Fibroblast of lung (primary cell): ENCODE measurements at regions not wholly inside any gene's neighbourhood (a gene's known extent, or its start where the extent isn't known, plus 50 kb on each side); places are given as distances from the start of the nearest gene placed in this dataset.

ENCODE experiments used
- DNase-seq, 2 donors: peaks; one replicate each; pipeline versions ENCODE4 v3.0.0 to v3.0.0-alpha.2; 2010; ENCODE audit warnings: low read depth in 2 of 2
- H2AFZ ChIP-seq: 2 replicates; pipeline ENCODE4 v1.5.1; 2012; ENCODE audit warnings: low read length, control low read depth, inconsistent platforms
- H3K27ac ChIP-seq: 2 replicates; pipeline ENCODE4 v1.5.1; 2011; ENCODE audit warnings: low read length, control low read depth; ENCODE audit not compliant: insufficient read depth
- H3K27me3 ChIP-seq: 2 replicates; pipeline ENCODE4 v1.5.1; 2011; ENCODE audit warnings: mild to moderate bottlenecking, low read length; ENCODE audit not compliant: control insufficient read depth, insufficient read depth
- H3K36me3 ChIP-seq: 2 replicates; pipeline ENCODE4 v1.5.1; 2011; ENCODE audit warnings: low read length; ENCODE audit not compliant: control insufficient read depth, insufficient read depth
- H3K4me1 ChIP-seq: 2 replicates; pipeline ENCODE4 v1.5.1; 2011; ENCODE audit warnings: low read length; ENCODE audit not compliant: control insufficient read depth, insufficient read depth; ENCODE audit errors: extremely low read depth
- H3K4me2 ChIP-seq: 2 replicates; pipeline ENCODE4 v1.5.1; 2011; ENCODE audit warnings: low read length, control low read depth; ENCODE audit not compliant: insufficient read depth; ENCODE audit errors: extremely low read depth
- H3K4me3 ChIP-seq, 4 experiments: fragments of 200-600 bp in 1 of 4; sonication (generic) in 1 of 4; replicated peaks in 1 of 4; 2 replicates each; pipeline ENCODE4 v1.5.1; 2011 to 2016; ENCODE audit warnings: low read length in 4 of 4, low read depth in 3 of 4, mild to moderate bottlenecking in 3 of 4, control low read depth in 2 of 4, inconsistent platforms in 1 of 4, mixed read lengths in 1 of 4; ENCODE audit not compliant: insufficient read depth in 1 of 4; ENCODE audit errors: control extremely low read depth in 1 of 4
- H3K79me2 ChIP-seq: 2 replicates; pipeline ENCODE4 v1.5.1; 2012; ENCODE audit warnings: mild to moderate bottlenecking, low read length, inconsistent platforms; ENCODE audit not compliant: control insufficient read depth, insufficient read depth
- H3K9ac ChIP-seq: 2 replicates; pipeline ENCODE4 v1.5.1; 2011; ENCODE audit warnings: mild to moderate bottlenecking, low read length, control low read depth; ENCODE audit not compliant: insufficient read depth
- H3K9me3 ChIP-seq: 2 replicates; pipeline ENCODE4 v1.5.1; 2012; ENCODE audit warnings: low read depth, low read length; ENCODE audit not compliant: control insufficient read depth, insufficient read depth
- H4K20me1 ChIP-seq: 2 replicates; pipeline ENCODE4 v1.5.1; 2011; ENCODE audit warnings: low read length; ENCODE audit not compliant: control insufficient read depth, insufficient read depth; ENCODE audit errors: extremely low read depth
- EZH2 ChIP-seq: IDR thresholded peaks from 2 replicates; pipeline ENCODE4 v1.5.1; 2012; ENCODE audit warnings: low read length, control low read depth, mild to moderate bottlenecking; ENCODE audit errors: missing control alignments
- TF ChIP-seq, protein P1 (sequence below), 2 donors: IDR thresholded peaks in 1 of 2; conservative IDR thresholded peaks in 1 of 2; 1 replicate in 1 of 2; 2 replicates in 1 of 2; pipeline ENCODE4 v1.5.1; 2011 to 2012; ENCODE audit warnings: low read length in 2 of 2, control low read depth in 1 of 2, inconsistent platforms in 1 of 2, low read depth in 1 of 2, mild to moderate bottlenecking in 1 of 2

DNA sequence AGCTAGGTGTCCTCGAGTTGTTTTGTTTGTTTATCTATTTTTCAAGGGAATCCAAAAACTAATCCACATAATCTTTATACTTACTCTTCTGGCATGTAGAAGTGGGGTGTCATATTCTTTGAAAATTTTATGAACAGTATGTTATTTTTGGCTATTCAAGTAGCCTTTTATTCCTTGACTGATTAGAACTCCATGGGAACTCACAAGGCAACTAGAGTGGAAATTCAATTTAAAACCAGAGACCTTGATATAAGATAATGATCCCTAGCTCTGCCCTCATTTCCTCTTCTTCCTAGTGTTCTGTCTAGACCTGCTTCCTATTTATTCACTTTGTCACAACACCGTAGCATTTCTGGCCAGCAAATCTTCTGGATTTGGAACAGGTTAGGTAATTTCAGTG, 1123.7 kb upstream of the C9orf72 start:
- Histone ChIP-seq H3K9ac (no peak overlapping the region), H3K4me2 (no peak overlapping the region), H3K4me3 (no peak overlapping the region), H3K27ac (no peak overlapping the region), H2AFZ (no peak overlapping the region), H4K20me1 (no peaks in the 10 kb centered on the region), H3K9me3 (no peaks in the 10 kb centered on the region), H3K79me2 (no peaks in the 10 kb centered on the region), H3K36me3 (no peaks in the 10 kb centered on the region), H3K27me3 (no peaks in the 10 kb centered on the region), H3K4me1 (no peaks in the 10 kb centered on the region)
- DNase-seq = no peak
- TF ChIP-seq EZH2 = no peak
- TF ChIP-seq, protein P1, sequence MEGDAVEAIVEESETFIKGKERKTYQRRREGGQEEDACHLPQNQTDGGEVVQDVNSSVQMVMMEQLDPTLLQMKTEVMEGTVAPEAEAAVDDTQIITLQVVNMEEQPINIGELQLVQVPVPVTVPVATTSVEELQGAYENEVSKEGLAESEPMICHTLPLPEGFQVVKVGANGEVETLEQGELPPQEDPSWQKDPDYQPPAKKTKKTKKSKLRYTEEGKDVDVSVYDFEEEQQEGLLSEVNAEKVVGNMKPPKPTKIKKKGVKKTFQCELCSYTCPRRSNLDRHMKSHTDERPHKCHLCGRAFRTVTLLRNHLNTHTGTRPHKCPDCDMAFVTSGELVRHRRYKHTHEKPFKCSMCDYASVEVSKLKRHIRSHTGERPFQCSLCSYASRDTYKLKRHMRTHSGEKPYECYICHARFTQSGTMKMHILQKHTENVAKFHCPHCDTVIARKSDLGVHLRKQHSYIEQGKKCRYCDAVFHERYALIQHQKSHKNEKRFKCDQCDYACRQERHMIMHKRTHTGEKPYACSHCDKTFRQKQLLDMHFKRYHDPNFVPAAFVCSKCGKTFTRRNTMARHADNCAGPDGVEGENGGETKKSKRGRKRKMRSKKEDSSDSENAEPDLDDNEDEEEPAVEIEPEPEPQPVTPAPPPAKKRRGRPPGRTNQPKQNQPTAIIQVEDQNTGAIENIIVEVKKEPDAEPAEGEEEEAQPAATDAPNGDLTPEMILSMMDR (conservative IDR thresholded peaks at IDR 0.05 in 1 of 2, IDR thresholded peaks at IDR 0.05 in 1 of 2; ENCODE audit: low read depth in 1 of 2, low read length in 2 of 2) = no peak

- Histone ChIP-seq H3K79me2 (no peaks in the 10 kb centered on the region), H3K36me3 (no peaks in the 10 kb centered on the region), H3K4me1 (no peaks in the 10 kb centered on the region), H3K4me2 (no peak overlapping the region), H2AFZ (no peak overlapping the region), H3K4me3 (no peak overlapping the region), H3K27me3 (no peaks in the 10 kb centered on the region), H4K20me1 (no peaks in the 10 kb centered on the region), H3K9me3 (no peaks in the 10 kb centered on the region), H3K9ac (no peak overlapping the region), H3K27ac (no peak overlapping the region)
- no peak for TF ChIP-seq EZH2
- TF ChIP-seq, protein P1 (conservative IDR thresholded peaks at IDR 0.05 in 1 of 2, IDR thresholded peaks at IDR 0.05 in 1 of 2; ENCODE audit: low read depth in 1 of 2, low read length in 2 of 2) = no peak
- no peak for DNase-seq
Observed at GRCh38 chr9:28699632-28700031, 1126.4 kb upstream of the C9orf72 start.

DNA sequence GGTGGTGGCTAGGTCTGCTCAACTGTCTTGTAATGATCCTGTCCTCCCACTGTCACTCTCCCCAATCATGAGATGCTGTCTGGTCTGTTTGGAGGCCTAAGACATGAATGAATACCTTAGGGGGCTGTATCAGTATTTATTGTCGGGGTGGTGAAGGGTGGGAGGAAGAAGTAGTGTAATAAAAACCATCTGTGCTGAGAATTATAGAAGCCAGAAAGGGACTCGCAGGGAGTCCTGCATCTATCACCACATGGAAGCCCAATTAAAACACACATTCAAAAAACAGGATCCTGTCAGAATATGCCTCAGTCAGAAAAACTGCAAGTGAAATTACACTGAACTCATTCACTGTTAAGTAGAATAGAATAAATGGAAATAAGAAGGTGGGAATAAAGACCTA, 1134.3 kb upstream of the C9orf72 start:
- Histone ChIP-seq H3K4me3 (no peak overlapping the region), H3K27me3 (no peaks in the 10 kb centered on the region), H3K79me2 (no peaks in the 10 kb centered on the region), H3K4me2 (no peak overlapping the region), H4K20me1 (no peaks in the 10 kb centered on the region), H3K9me3 (no peaks in the 10 kb centered on the region), H3K4me1 (no peaks in the 10 kb centered on the region), H3K27ac (no peak overlapping the region), H3K36me3 (no peaks in the 10 kb centered on the region), H2AFZ (no peak overlapping the region), H3K9ac (no peak overlapping the region)
- TF ChIP-seq EZH2 = no peak
- TF ChIP-seq, protein P1 (conservative IDR thresholded peaks at IDR 0.05 in 1 of 2, IDR thresholded peaks at IDR 0.05 in 1 of 2; ENCODE audit: low read depth in 1 of 2, low read length in 2 of 2) = no peak
- no peak for DNase-seq
